ENCODE measurements at regions not wholly inside any gene's neighbourhood (a gene's known extent, or its start where the extent isn't known, plus 50 kb on each side); places are given as distances from the start of the nearest gene placed in this dataset.

DNA sequence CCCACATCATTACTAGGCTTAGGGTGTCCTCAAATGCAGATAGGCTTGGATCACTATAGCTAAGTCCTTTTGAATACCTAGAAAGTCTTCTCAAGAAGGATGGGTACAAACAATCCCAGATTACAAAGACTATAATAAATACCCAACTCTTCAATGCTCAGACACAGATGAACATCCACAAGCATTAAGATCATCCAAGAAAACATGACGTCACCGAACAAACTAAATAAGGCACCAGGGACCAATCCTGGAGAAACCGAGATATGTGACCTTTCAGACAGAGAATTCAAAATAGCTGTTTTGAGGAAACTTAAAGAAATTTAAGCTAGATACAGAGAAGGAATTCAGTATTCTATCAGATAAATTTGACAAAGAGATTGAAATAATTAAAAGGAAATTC lies 108.0 kb upstream of the PLPP4 start:
- Histone ChIP-seq H3K4me3 (no peak overlapping the region), H3K36me3 (no peaks in the 10 kb centered on the region), H3K9me3 (peaks cover 0 to 8% (median 0%) of the 10 kb centered on the region in 4 donors), H3K27ac (no peak overlapping the region), H3K27me3 (no peaks in the 10 kb centered on the region), H3K4me1 (no peaks in the 10 kb centered on the region)
- DNase-seq (ENCODE audit: low spot score in 2 of 2) = no peak
- TF ChIP-seq POLR2A (IDR thresholded peaks at IDR 0.05) = no peak
- no peak for TF ChIP-seq EP300 (IDR thresholded peaks at IDR 0.05)
- TF ChIP-seq CTCF (IDR thresholded peaks at IDR 0.05) = no peak
- 82 to 91% methylated on average over 3 of the region's 3 CpGs for WGBS, 2 donors

DNA sequence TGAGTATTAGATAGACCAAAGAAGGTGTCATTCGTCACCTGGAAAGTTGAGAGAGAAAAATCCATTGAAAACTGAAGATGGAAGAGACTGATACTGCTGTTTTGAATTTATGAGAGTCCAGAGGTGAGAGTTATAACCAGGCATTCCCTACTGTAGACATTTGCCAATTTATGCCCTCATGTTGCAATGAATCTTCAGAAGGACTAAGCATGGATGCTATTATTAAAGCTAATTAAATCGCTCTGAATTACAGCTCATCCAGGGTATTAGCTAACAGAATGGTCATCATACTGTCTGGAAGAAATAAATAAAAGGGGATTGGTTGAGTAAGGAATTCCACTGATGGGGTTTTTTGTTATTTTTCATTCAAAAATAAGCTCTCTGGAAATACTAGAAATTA lies 101.6 kb upstream of the PLPP4 start:
- WGBS, 2 donors = 82 to 85% methylated on average over 2 of the region's 2 CpGs
- DNase-seq (ENCODE audit: low spot score in 2 of 2) = no peak
- H3K27me3 ChIP-seq = no peaks in the 10 kb centered on the region
- TF ChIP-seq EP300 (IDR thresholded peaks at IDR 0.05) (no peak), CTCF (IDR thresholded peaks at IDR 0.05) (no peak)
- no peaks in the 10 kb centered on the region for H3K4me1 ChIP-seq
- no peaks in the 10 kb centered on the region for H3K36me3 ChIP-seq
- H3K9me3 ChIP-seq = peaks cover 0 to 8% (median 0%) of the 10 kb centered on the region in 4 donors
- H3K27ac ChIP-seq = no peak overlapping the region
- no peak overlapping the region for H3K4me3 ChIP-seq

DNA sequence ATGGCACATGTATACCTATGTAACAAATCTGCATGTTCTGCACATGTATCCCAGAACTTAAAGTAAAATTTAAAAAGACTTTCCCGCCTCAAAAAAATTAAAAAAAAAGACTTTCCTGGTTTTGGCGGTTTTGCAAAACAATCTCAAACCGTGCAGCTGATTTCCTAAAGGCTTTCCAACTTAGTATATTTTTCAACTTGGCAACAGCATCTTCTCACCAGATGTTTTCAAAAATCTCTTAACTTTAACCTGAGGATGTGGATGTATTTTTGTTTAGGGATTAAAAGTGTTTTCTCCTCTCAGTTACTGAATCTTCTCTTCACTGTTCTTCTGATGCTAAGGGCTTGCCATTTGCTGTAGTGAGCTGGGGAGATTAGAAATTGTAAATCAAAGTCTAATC lies 96.5 kb upstream of the PLPP4 start:
- no peak for DNase-seq (ENCODE audit: low spot score in 2 of 2)
- no peak overlapping the region for H3K4me3 ChIP-seq
- 53 to 65% methylated on average over 3 of the region's 3 CpGs for WGBS, 2 donors
- no peak overlapping the region for H3K27ac ChIP-seq
- H3K36me3 ChIP-seq = no peaks in the 10 kb centered on the region
- TF ChIP-seq CTCF (IDR thresholded peaks at IDR 0.05) (no peak), EP300 (IDR thresholded peaks at IDR 0.05) (no peak), POLR2A (IDR thresholded peaks at IDR 0.05) (no peak)
- H3K27me3 ChIP-seq = no peaks in the 10 kb centered on the region
- H3K9me3 ChIP-seq = no peaks in the 10 kb centered on the region
- no peaks in the 10 kb centered on the region for H3K4me1 ChIP-seq

DNA sequence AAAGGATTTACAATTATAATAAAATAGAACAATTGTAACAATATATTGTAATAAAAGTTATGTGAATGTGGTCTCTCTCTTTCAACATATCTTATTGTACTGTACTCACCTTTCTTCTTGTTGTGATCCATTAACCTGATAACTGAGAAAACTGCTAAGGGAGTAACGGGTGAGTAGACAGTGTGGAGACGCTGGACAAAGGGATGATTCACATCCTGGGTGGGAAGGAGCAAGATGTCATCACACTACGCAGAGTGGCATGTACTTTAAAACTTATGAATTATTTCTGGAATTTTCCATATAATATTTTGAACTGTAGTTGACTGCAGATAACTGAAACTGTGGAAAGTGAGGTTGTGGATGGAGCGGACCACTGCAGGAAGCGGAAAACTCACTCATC lies 91.2 kb upstream of the PLPP4 start:
- H3K36me3 ChIP-seq = no peaks in the 10 kb centered on the region
- H3K4me3 ChIP-seq = no peak overlapping the region
- H3K9me3 ChIP-seq = no peaks in the 10 kb centered on the region
- no peaks in the 10 kb centered on the region for H3K27me3 ChIP-seq
- H3K4me1 ChIP-seq = no peaks in the 10 kb centered on the region
- TF ChIP-seq POLR2A (IDR thresholded peaks at IDR 0.05) (no peak), CTCF (IDR thresholded peaks at IDR 0.05) (no peak), EP300 (IDR thresholded peaks at IDR 0.05) (no peak)
- no peak overlapping the region for H3K27ac ChIP-seq
- 74 to 79% methylated on average over 5 of the region's 5 CpGs for WGBS, 2 donors
- no peak for DNase-seq (ENCODE audit: low spot score in 2 of 2)

- Histone ChIP-seq H3K9me3 (no peaks in the 10 kb centered on the region), H3K27ac (no peak overlapping the region), H3K36me3 (no peaks in the 10 kb centered on the region), H3K4me1 (no peaks in the 10 kb centered on the region), H3K27me3 (no peaks in the 10 kb centered on the region), H3K4me3 (no peak overlapping the region)
- WGBS, 2 donors = 62 to 63% methylated on average over 3 of the region's 3 CpGs
- DNase-seq (ENCODE audit: low spot score in 2 of 2) = no peak
- no peak for TF ChIP-seq EP300 (IDR thresholded peaks at IDR 0.05)
- no peak for TF ChIP-seq POLR2A (IDR thresholded peaks at IDR 0.05)
- TF ChIP-seq CTCF (IDR thresholded peaks at IDR 0.05) = no peak
Observed at GRCh38 chr10:120367341-120367740, 89.7 kb upstream of the PLPP4 start.

All from tibial nerve (tissue), 4 donors.